Mesenchymal stem cell (in vitro differentiated cells and primary cell): ENCODE measurements at regions not wholly inside any gene's neighbourhood (a gene's known extent, or its start where the extent isn't known, plus 50 kb on each side); places are given as distances from the start of the nearest gene placed in this dataset.
A peak's percentile ranks its signal among the peaks of the same experiment; 100 is the strongest.

Experiments used
- DNase-seq: peaks from one replicate; pipeline ENCODE4 v3.0.0-alpha.2; 2013
- H2AFZ ChIP-seq: one replicate; pipeline ENCODE4 v1.6.1; 2013; ENCODE audit warnings: low read depth, mild to moderate bottlenecking, control low read depth, inconsistent platforms, low read length, moderate library complexity
- H2AK5ac ChIP-seq: 2 replicates; pipeline ENCODE4 v1.6.1; 2013; ENCODE audit warnings: low read length, moderate library complexity, mild to moderate bottlenecking, inconsistent platforms; ENCODE audit not compliant: severe bottlenecking
- H2BK120ac ChIP-seq: one replicate; pipeline ENCODE4 v1.6.1; 2013; ENCODE audit warnings: low read depth, mild to moderate bottlenecking, inconsistent platforms, low read length, moderate library complexity
- H2BK12ac ChIP-seq, 2 experiments: one replicate each; pipeline ENCODE4 v1.6.1; 2013; ENCODE audit warnings: inconsistent platforms in 2 of 2, low read length in 2 of 2, mild to moderate bottlenecking in 2 of 2, moderate library complexity in 2 of 2, control low read depth in 1 of 2
- H2BK15ac ChIP-seq: one replicate; pipeline ENCODE4 v1.6.1; 2013; ENCODE audit warnings: mild to moderate bottlenecking, low read depth, inconsistent platforms; ENCODE audit not compliant: poor library complexity, severe bottlenecking
- H2BK5ac ChIP-seq: 2 replicates; pipeline ENCODE4 v1.6.1; 2013; ENCODE audit warnings: low read depth, mild to moderate bottlenecking, low read length, control low read depth, inconsistent platforms; ENCODE audit not compliant: poor library complexity, severe bottlenecking
- H3K14ac ChIP-seq, 2 experiments: one replicate each; pipeline ENCODE4 v1.6.1; 2013; ENCODE audit warnings: inconsistent platforms in 2 of 2, low read length in 2 of 2, control low read depth in 1 of 2, mild to moderate bottlenecking in 1 of 2, moderate library complexity in 1 of 2
- H3K18ac ChIP-seq, 2 experiments: one replicate each; pipeline ENCODE4 v1.6.1; 2013; ENCODE audit warnings: inconsistent platforms in 2 of 2, low read length in 2 of 2, control low read depth in 1 of 2, low read depth in 1 of 2, mild to moderate bottlenecking in 1 of 2
- H3K23ac ChIP-seq, 2 experiments: one replicate each; pipeline ENCODE4 v1.6.1; 2013; ENCODE audit warnings: inconsistent platforms in 2 of 2, low read length in 2 of 2, mild to moderate bottlenecking in 2 of 2, moderate library complexity in 2 of 2, control low read depth in 1 of 2
- H3K27ac ChIP-seq: 2 replicates; pipeline ENCODE4 v1.5.1; 2013; ENCODE audit warnings: mild to moderate bottlenecking, moderate library complexity, low read length, control low read depth, inconsistent platforms; ENCODE audit not compliant: poor library complexity, severe bottlenecking
- H3K27me3 ChIP-seq, 2 experiments: 2 replicates each; pipeline versions ENCODE4 v1.6.1 to v1.7.0; 2013; ENCODE audit warnings: low read length in 2 of 2, mild to moderate bottlenecking in 2 of 2, moderate library complexity in 2 of 2, control low read depth in 1 of 2, inconsistent platforms in 1 of 2; ENCODE audit not compliant: control insufficient read depth in 1 of 2, insufficient read depth in 1 of 2
- H3K36me3 ChIP-seq, 2 experiments: 2 replicates each; pipeline versions ENCODE4 v1.6.1 to v1.7.0; 2013; ENCODE audit warnings: low read length in 2 of 2, control low read depth in 1 of 2, inconsistent platforms in 1 of 2, low read depth in 1 of 2, mild to moderate bottlenecking in 1 of 2; ENCODE audit not compliant: insufficient read depth in 2 of 2, control insufficient read depth in 1 of 2
- H3K4ac ChIP-seq, 2 experiments: one replicate each; pipeline ENCODE4 v1.6.1; 2013; ENCODE audit warnings: inconsistent platforms in 2 of 2, low read length in 2 of 2, mild to moderate bottlenecking in 2 of 2, moderate library complexity in 2 of 2, control low read depth in 1 of 2, low read depth in 1 of 2
- H3K4me1 ChIP-seq: 2 replicates; pipeline ENCODE4 v1.6.1; 2013; ENCODE audit warnings: low read depth, low read length, control low read depth; ENCODE audit not compliant: control insufficient read depth, insufficient read depth
- H3K4me2 ChIP-seq: 2 replicates; pipeline ENCODE4 v1.6.1; 2013; ENCODE audit warnings: low read length, mild to moderate bottlenecking, inconsistent platforms; ENCODE audit not compliant: poor library complexity, severe bottlenecking
- H3K4me3 ChIP-seq, 2 experiments: 2 replicates each; pipeline versions ENCODE4 v1.5.1 to v1.7.0; 2013; ENCODE audit warnings: low read length in 2 of 2, mild to moderate bottlenecking in 2 of 2, control low read depth in 1 of 2, low read depth in 1 of 2; ENCODE audit not compliant: insufficient read depth in 1 of 2
- H3K79me1 ChIP-seq: replicated peaks from 2 replicates; pipeline ENCODE4 v1.6.1; 2013; ENCODE audit warnings: mild to moderate bottlenecking, control low read depth, low read length, inconsistent platforms; ENCODE audit not compliant: poor library complexity, severe bottlenecking
- H3K9ac ChIP-seq: 2 replicates; pipeline ENCODE4 v1.7.0; 2013; ENCODE audit warnings: mild to moderate bottlenecking, low read length, moderate library complexity
- H3K9me3 ChIP-seq: 2 replicates; pipeline ENCODE4 v1.7.0; 2013; ENCODE audit warnings: mild to moderate bottlenecking, low read length; ENCODE audit not compliant: control insufficient read depth
- H4K8ac ChIP-seq: one replicate; pipeline ENCODE4 v1.6.1; 2013; ENCODE audit warnings: inconsistent platforms, mild to moderate bottlenecking, low read length, moderate library complexity
- H4K91ac ChIP-seq: one replicate; pipeline ENCODE4 v1.6.1; 2013; ENCODE audit warnings: mild to moderate bottlenecking, low read length, inconsistent platforms
- WGBS: methylation state at CpG from one replicate; pipeline ENCODE4 v1.1.7; 2013; ENCODE audit warnings: mixed read lengths; 5-methylcytosine and 5-hydroxymethylcytosine counted together

GRCh38 chr12:116423094-116423493 lies 136.1 kb upstream of the MAP1LC3B2 start:
- Histone ChIP-seq H3K4ac (peak overlapping the region in 1 of 2 experiments; percentile 51), H4K8ac (no peak overlapping the region), H3K27ac (no peak overlapping the region), H3K36me3 (no peaks in the 10 kb centered on the region), H2BK120ac (no peak overlapping the region), H3K18ac (peak overlapping the region in 1 of 2 experiments; percentile 81), H2AFZ (no peak overlapping the region), H3K79me1 (no peaks in the 10 kb centered on the region), H3K4me2 (no peak overlapping the region), H3K4me1 (peaks cover 14% of the 10 kb centered on the region), H2BK12ac (peak overlapping the region in 1 of 2 experiments; percentile 69), H3K4me3 (no peak overlapping the region), H3K14ac (no peak overlapping the region), H4K91ac (no peak overlapping the region), H3K27me3 (no peaks in the 10 kb centered on the region), H2BK15ac (no peak overlapping the region), H3K23ac (no peak overlapping the region), H3K9ac (peak overlapping the region; percentile 77), H3K9me3 (peaks cover 7% of the 10 kb centered on the region), H2AK5ac (no peak overlapping the region), H2BK5ac (no peak overlapping the region)
- WGBS: 3% methylated on average over 3 of the region's 4 CpGs
- DNase-seq: peak; percentile 97

GRCh38 chr12:116425256-116426193 lies 133.7 kb upstream of the MAP1LC3B2 start:
- peak overlapping the region; percentile 71 for H2BK120ac ChIP-seq
- H3K27ac ChIP-seq: peak overlapping the region; percentile 94
- no peaks in the 10 kb centered on the region for H3K36me3 ChIP-seq
- H3K4ac ChIP-seq: peak overlapping the region in 1 of 2 experiments; percentile 24
- no peaks in the 10 kb centered on the region for H3K79me1 ChIP-seq
- H3K9ac ChIP-seq: peak overlapping the region; percentile 69
- no peak overlapping the region for H3K14ac ChIP-seq
- H3K4me2 ChIP-seq: no peak overlapping the region
- peak overlapping the region; percentile 87 for H2AK5ac ChIP-seq
- no peak overlapping the region for H2AFZ ChIP-seq
- peak overlapping the region; percentile 83 for H4K91ac ChIP-seq
- H2BK15ac ChIP-seq: no peak overlapping the region
- DNase-seq: no peak
- 98% methylated on average over 12 of the region's 15 CpGs for WGBS
- peak overlapping the region; percentile 93 for H4K8ac ChIP-seq
- peak overlapping the region; percentile 91 to 96 for H3K18ac ChIP-seq
- H3K23ac ChIP-seq: peak overlapping the region in 1 of 2 experiments; percentile 90
- peaks cover 14% of the 10 kb centered on the region for H3K4me1 ChIP-seq
- no peaks in the 10 kb centered on the region for H3K27me3 ChIP-seq
- peak overlapping the region; percentile 94 to 97 for H2BK12ac ChIP-seq
- H2BK5ac ChIP-seq: peak overlapping the region; percentile 59
- H3K4me3 ChIP-seq: no peak overlapping the region
- peaks cover 7% of the 10 kb centered on the region for H3K9me3 ChIP-seq

GRCh38 chr12:116426391-116427136 lies 132.6 kb upstream of the MAP1LC3B2 start:
- peak overlapping the region; percentile 45 to 82 for H2BK12ac ChIP-seq
- H3K79me1 ChIP-seq: no peaks in the 10 kb centered on the region
- H3K9ac ChIP-seq: peak overlapping the region; percentile 69
- H3K4me2 ChIP-seq: no peak overlapping the region
- H2BK120ac ChIP-seq: peak overlapping the region; percentile 15
- H3K23ac ChIP-seq: no peak overlapping the region
- H3K4me1 ChIP-seq: peaks cover 14% of the 10 kb centered on the region
- H3K4ac ChIP-seq: peak overlapping the region in 1 of 2 experiments; percentile 67
- peak overlapping the region; percentile 26 for H2BK5ac ChIP-seq
- peak overlapping the region; percentile 84 to 91 for H3K18ac ChIP-seq
- H3K9me3 ChIP-seq: peaks cover 7% of the 10 kb centered on the region
- no peaks in the 10 kb centered on the region for H3K27me3 ChIP-seq
- H3K14ac ChIP-seq: no peak overlapping the region
- H3K36me3 ChIP-seq: no peaks in the 10 kb centered on the region
- no peak overlapping the region for H3K4me3 ChIP-seq
- no peak overlapping the region for H2BK15ac ChIP-seq
- peak; percentile 97 for DNase-seq
- peak overlapping the region; percentile 12 for H4K8ac ChIP-seq
- no peak overlapping the region for H2AK5ac ChIP-seq
- 12% methylated on average over 12 of the region's 13 CpGs for WGBS
- no peak overlapping the region for H2AFZ ChIP-seq
- peak overlapping the region; percentile 94 for H3K27ac ChIP-seq
- no peak overlapping the region for H4K91ac ChIP-seq
